GM23248 (cell line): ENCODE measurements at regions not wholly inside any gene's neighbourhood (a gene's known extent, or its start where the extent isn't known, plus 50 kb on each side); places are given as distances from the start of the nearest gene placed in this dataset.

ENCODE experiments used
- DNase-seq: peaks from one replicate; pipeline ENCODE4 v3.0.0-alpha.2; 2015
- H2AFZ ChIP-seq: fragments of 200-600 bp; sonication (generic); 2 replicates; pipeline ENCODE4 v1.6.1; 2016; ENCODE audit warnings: antibody characterized with exemption
- H3F3A ChIP-seq: fragments of 200-600 bp; sonication (generic); 2 replicates; pipeline ENCODE4 v1.6.1; 2016; ENCODE audit warnings: mild to moderate bottlenecking, antibody characterized with exemption, mixed run types; ENCODE audit not compliant: insufficient read depth
- H3K27ac ChIP-seq: fragments of 200-600 bp; sonication (generic); 2 replicates; pipeline ENCODE4 v1.5.1; 2016; ENCODE audit warnings: mild to moderate bottlenecking
- H3K27me3 ChIP-seq: fragments of 200-600 bp; sonication (generic); replicated peaks from 2 replicates; pipeline ENCODE4 v1.6.1; 2016; ENCODE audit warnings: mild to moderate bottlenecking; ENCODE audit not compliant: insufficient read depth
- H3K36me3 ChIP-seq: fragments of 200-600 bp; sonication (generic); 2 replicates; pipeline ENCODE4 v1.6.1; 2016; ENCODE audit warnings: low read depth, mild to moderate bottlenecking
- H3K4me1 ChIP-seq: fragments of 200-600 bp; sonication (generic); 2 replicates; pipeline ENCODE4 v1.6.1; 2016; ENCODE audit warnings: mild to moderate bottlenecking; ENCODE audit not compliant: insufficient read depth
- H3K4me2 ChIP-seq: fragments of 200-600 bp; sonication (generic); one replicate; pipeline ENCODE4 v1.6.1; 2016; ENCODE audit warnings: mild to moderate bottlenecking; ENCODE audit not compliant: unreplicated experiment
- H3K4me3 ChIP-seq: fragments of 200-600 bp; sonication (generic); 2 replicates; pipeline ENCODE4 v1.5.1; 2016; ENCODE audit warnings: mild to moderate bottlenecking
- H3K79me2 ChIP-seq: fragments of 200-600 bp; sonication (generic); 2 replicates; pipeline ENCODE4 v1.6.1; 2016; ENCODE audit warnings: mild to moderate bottlenecking; ENCODE audit not compliant: insufficient read depth
- H3K9ac ChIP-seq: fragments of 200-600 bp; sonication (generic); 2 replicates; pipeline ENCODE4 v1.6.1; 2016; ENCODE audit warnings: mild to moderate bottlenecking
- H3K9me2 ChIP-seq: fragments of 200-600 bp; sonication (generic); 2 replicates; pipeline ENCODE4 v1.6.1; 2016; ENCODE audit warnings: mixed run types, mild to moderate bottlenecking, moderate library complexity; ENCODE audit not compliant: insufficient read depth
- H3K9me3 ChIP-seq: fragments of 200-600 bp; sonication (generic); one replicate; pipeline ENCODE4 v1.6.1; 2017; ENCODE audit warnings: low read depth
- H4K20me1 ChIP-seq: fragments of 200-600 bp; sonication (generic); 2 replicates; pipeline ENCODE4 v1.6.0; 2016; ENCODE audit not compliant: insufficient read depth
- EZH2 ChIP-seq: fragments of 200-600 bp; sonication (generic); IDR thresholded peaks from 2 replicates; pipeline ENCODE4 v1.6.1; 2018; ENCODE audit warnings: antibody characterized with exemption, mild to moderate bottlenecking; ENCODE audit not compliant: insufficient read depth, poor library complexity, severe bottlenecking
- EZH2phosphoT487 ChIP-seq: fragments of 200-600 bp; sonication (generic); IDR thresholded peaks from 2 replicates; pipeline ENCODE4 v1.6.1; 2018; ENCODE audit warnings: antibody characterized with exemption, moderate library complexity, mild to moderate bottlenecking, low read depth; ENCODE audit not compliant: insufficient read depth
- WGBS, 2 experiments: methylation state at CpG; one replicate each; pipeline ENCODE4 v1.1.6; 2015 to 2017; ENCODE audit warnings: low lambda C conversion rate in 2 of 2, low coverage in 1 of 2; ENCODE audit errors: missing lambda C conversion rate in 2 of 2; 5-methylcytosine and 5-hydroxymethylcytosine counted together
- in situ Hi-C: fragments of 300-500 bp; cut with MboI; formaldehyde crosslinking; loops from 2 replicates; pipeline ENCODE4 v1.15.0; 2020

DNA sequence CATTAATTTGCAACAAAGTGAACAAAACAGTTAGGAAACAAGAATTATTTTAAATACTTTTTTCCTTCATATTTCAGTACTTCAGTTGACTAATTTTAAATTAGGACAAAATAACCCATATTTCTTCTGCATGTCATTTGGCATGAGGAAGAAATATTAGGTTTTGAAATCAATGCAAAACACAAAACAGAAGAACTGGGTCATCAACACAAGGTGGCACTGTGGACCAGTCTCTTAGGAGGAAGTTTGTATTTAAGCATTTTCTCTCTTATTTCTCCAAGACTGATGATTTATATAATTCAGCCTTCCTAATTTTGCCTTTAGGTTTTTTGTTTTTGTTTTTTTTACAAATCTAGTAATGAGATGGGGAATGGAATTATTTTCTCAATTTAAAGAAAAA lies 352.8 kb upstream of the KCNH7 start:
- Histone ChIP-seq H3F3A (no peaks in the 10 kb centered on the region), H3K9me3 (no peaks in the 10 kb centered on the region), H3K4me3 (no peak overlapping the region), H3K79me2 (no peaks in the 10 kb centered on the region), H3K4me1 (no peaks in the 10 kb centered on the region), H3K36me3 (no peaks in the 10 kb centered on the region), H3K27me3 (no peaks in the 10 kb centered on the region), H4K20me1 (no peaks in the 10 kb centered on the region), H2AFZ (no peak overlapping the region), H3K9ac (no peak overlapping the region), H3K27ac (no peak overlapping the region), H3K9me2 (no peaks in the 10 kb centered on the region), H3K4me2 (no peak overlapping the region)
- TF ChIP-seq EZH2phosphoT487 (no peak), EZH2 (no peak)
- in situ Hi-C loops = loop anchor here (10.0 to 25.0 kb wide), 3 partner anchors 153 to 1296 kb away; no protein-coding TSS in a partner anchor
- peak; percentile 71 for DNase-seq

DNA sequence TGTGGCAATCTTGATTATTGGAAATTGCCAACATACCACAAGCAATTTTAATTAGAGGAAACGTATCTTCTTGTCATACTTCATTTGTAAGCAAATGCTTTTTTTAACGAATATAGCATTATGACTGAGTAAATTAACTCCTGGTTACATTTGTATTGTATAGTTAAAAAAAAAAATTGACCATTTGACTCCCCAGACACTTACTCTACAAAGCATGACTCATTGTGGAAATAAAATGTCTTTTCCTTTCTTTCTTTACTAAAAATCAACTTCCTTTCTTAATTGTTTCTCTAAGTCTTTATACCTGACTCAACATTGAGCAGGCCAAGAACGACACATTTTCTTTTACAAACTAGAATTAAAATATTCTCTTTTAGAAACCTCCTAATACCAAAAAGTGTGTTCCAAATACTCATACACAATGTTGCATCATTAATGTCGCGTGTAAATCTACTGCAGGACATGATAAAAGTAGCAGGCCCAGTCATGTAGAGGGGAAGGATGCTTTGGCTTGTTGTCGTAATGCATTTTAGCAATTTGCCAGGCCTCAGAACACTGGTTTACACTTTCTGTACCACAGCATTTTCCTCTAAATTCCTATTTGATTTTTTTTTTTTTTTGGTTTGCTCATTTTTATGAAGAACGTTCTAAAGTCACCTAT lies 349.6 kb upstream of the KCNH7 start:
- no peak for DNase-seq
- 89 to 91% methylated on average over 7 of the region's 7 CpGs for WGBS, 2 experiments
- no peak overlapping the region for H3K4me3 ChIP-seq
- H3K4me2 ChIP-seq = no peak overlapping the region
- H3K27me3 ChIP-seq = no peaks in the 10 kb centered on the region
- H3K4me1 ChIP-seq = no peaks in the 10 kb centered on the region
- TF ChIP-seq EZH2phosphoT487 (no peak), EZH2 (no peak)
- no peaks in the 10 kb centered on the region for H3K79me2 ChIP-seq
- H3F3A ChIP-seq = no peaks in the 10 kb centered on the region
- H3K9ac ChIP-seq = no peak overlapping the region
- H3K9me3 ChIP-seq = no peaks in the 10 kb centered on the region
- H2AFZ ChIP-seq = no peak overlapping the region
- in situ Hi-C loops = loop anchor here (25.0 kb wide), 2 partner anchors 874 to 1299 kb away; no protein-coding TSS in a partner anchor
- no peaks in the 10 kb centered on the region for H3K9me2 ChIP-seq
- H3K36me3 ChIP-seq = no peaks in the 10 kb centered on the region
- H3K27ac ChIP-seq = no peak overlapping the region
- no peaks in the 10 kb centered on the region for H4K20me1 ChIP-seq

DNA sequence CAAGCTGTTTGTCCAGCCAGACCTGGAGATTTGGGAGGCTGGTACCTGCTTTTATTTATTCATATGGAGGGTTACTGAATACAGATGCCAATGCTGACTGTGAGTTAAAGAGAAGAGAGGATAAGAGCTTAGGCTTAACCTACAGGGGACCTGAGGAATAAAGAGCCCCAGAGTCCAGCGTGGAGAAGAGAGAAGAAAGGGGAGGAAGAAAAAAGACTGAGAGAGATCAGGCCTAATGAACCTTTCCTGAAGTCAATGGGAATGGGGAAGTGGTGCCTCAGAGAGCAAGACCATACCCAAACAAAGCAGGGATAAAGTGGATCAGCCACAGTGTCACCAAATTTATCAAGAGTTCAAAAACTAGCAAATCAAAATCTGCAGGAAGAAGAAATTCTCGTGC lies 348.6 kb upstream of the KCNH7 start:
- no peak overlapping the region for H3K27ac ChIP-seq
- H3K9me2 ChIP-seq = no peaks in the 10 kb centered on the region
- no peak overlapping the region for H3K4me3 ChIP-seq
- no peaks in the 10 kb centered on the region for H3K9me3 ChIP-seq
- no peaks in the 10 kb centered on the region for H3K36me3 ChIP-seq
- H3F3A ChIP-seq = no peaks in the 10 kb centered on the region
- H3K9ac ChIP-seq = no peak overlapping the region
- no peaks in the 10 kb centered on the region for H4K20me1 ChIP-seq
- H3K27me3 ChIP-seq = no peaks in the 10 kb centered on the region
- H2AFZ ChIP-seq = no peak overlapping the region
- WGBS, 2 experiments = 92 to 93% methylated on average over 2 of the region's 2 CpGs
- DNase-seq = no peak
- no peaks in the 10 kb centered on the region for H3K79me2 ChIP-seq
- in situ Hi-C loops = loop anchor here (25.0 kb wide), 2 partner anchors 875 to 1300 kb away; no protein-coding TSS in a partner anchor
- H3K4me1 ChIP-seq = no peaks in the 10 kb centered on the region
- no peak for TF ChIP-seq EZH2phosphoT487
- no peak for TF ChIP-seq EZH2
- no peak overlapping the region for H3K4me2 ChIP-seq

DNA sequence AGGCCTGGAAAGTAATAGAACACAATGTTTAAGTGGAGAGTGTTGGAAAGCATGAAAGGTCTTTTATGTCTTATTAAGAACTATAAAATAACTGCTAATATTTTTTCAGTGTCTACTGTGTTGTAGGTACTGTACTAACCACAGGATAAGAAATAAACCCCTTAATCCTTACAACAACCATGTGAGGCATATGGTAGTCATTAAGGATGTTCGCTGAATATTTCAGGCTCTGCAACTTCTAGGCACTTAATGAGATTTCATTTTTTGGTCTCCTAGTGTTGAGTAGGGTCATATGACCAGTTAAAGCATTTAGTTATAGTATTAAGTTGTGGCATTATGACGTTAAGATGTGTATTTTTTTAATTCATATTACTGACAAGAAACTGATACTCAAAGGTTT lies 346.6 kb upstream of the KCNH7 start:
- no peaks in the 10 kb centered on the region for H3K9me3 ChIP-seq
- H4K20me1 ChIP-seq = no peaks in the 10 kb centered on the region
- no peak overlapping the region for H3K9ac ChIP-seq
- H3K79me2 ChIP-seq = no peaks in the 10 kb centered on the region
- H3K4me3 ChIP-seq = no peak overlapping the region
- WGBS, 2 experiments = 48 to 56% methylated on average over 2 of the region's 2 CpGs
- H3F3A ChIP-seq = no peaks in the 10 kb centered on the region
- no peak for TF ChIP-seq EZH2phosphoT487
- 0 out of 2 replicates have a peak, but pooled peaks cover 3% of the 10 kb centered on the region for H3K27me3 ChIP-seq
- DNase-seq = no peak
- H3K4me1 ChIP-seq = no peaks in the 10 kb centered on the region
- in situ Hi-C loops = loop anchor here (25.0 kb wide), 2 partner anchors 877 to 1302 kb away; no protein-coding TSS in a partner anchor
- H2AFZ ChIP-seq = no peak overlapping the region
- no peaks in the 10 kb centered on the region for H3K36me3 ChIP-seq
- no peak overlapping the region for H3K27ac ChIP-seq
- H3K4me2 ChIP-seq = no peak overlapping the region
- no peaks in the 10 kb centered on the region for H3K9me2 ChIP-seq
